ENCODE measurements at regions not wholly inside any gene's neighbourhood (a gene's known extent, or its start where the extent isn't known, plus 50 kb on each side); places are given as distances from the start of the nearest gene placed in this dataset.

- no peak for TF ChIP-seq CTCF (IDR thresholded peaks at IDR 0.05)
- Histone ChIP-seq H3K36me3 (no peaks in the 10 kb centered on the region), H3K27ac (no peak overlapping the region), H3K4me3 (no peak overlapping the region), H3K27me3 (replicated peaks; ENCODE audit: insufficient read depth) (no peaks in the 10 kb centered on the region), H3K9me3 (peaks cover 3% of the 10 kb centered on the region), H3K4me1 (ENCODE audit: control insufficient read depth in 1 of 2, low read depth in 2 of 2) (no peaks in the 10 kb centered on the region)
- DNase-seq (ENCODE audit: low spot score) (no peak), ATAC-seq (ENCODE audit: insufficient number of reproducible peaks, low FRiP score, low read depth) (no peak)
Measured at GRCh38 chr1:14010476-14010875, 310.5 kb downstream of the PRDM2 start.

- ATAC-seq (ENCODE audit: insufficient number of reproducible peaks, low FRiP score, low read depth) (no peak), DNase-seq (ENCODE audit: low spot score) (no peak)
- H3K9me3 ChIP-seq, result peaks cover 3% of the 10 kb centered on the region
- no peaks in the 10 kb centered on the region for H3K27me3 ChIP-seq (replicated peaks; ENCODE audit: insufficient read depth)
- no peak overlapping the region for H3K4me3 ChIP-seq
- H3K27ac ChIP-seq, result no peak overlapping the region
- TF ChIP-seq CTCF (IDR thresholded peaks at IDR 0.05), result no peak
- no peaks in the 10 kb centered on the region for H3K4me1 ChIP-seq (ENCODE audit: control insufficient read depth in 1 of 2, low read depth in 2 of 2)
- no peaks in the 10 kb centered on the region for H3K36me3 ChIP-seq
Measured at GRCh38 chr1:14011132-14011531, 311.1 kb downstream of the PRDM2 start.

- no peak for ATAC-seq (ENCODE audit: insufficient number of reproducible peaks, low FRiP score, low read depth)
- TF ChIP-seq CTCF (IDR thresholded peaks at IDR 0.05), result no peak
- no peak for DNase-seq (ENCODE audit: low spot score)
Measured at GRCh38 chr1:14011888-14012287, 311.9 kb downstream of the PRDM2 start.

GRCh38 chr1:14014929-14015328, 314.9 kb downstream of the PRDM2 start:
- no peak for DNase-seq (ENCODE audit: low spot score)
- Histone ChIP-seq H3K36me3 (no peaks in the 10 kb centered on the region), H3K27ac (no peak overlapping the region), H3K4me3 (no peak overlapping the region), H3K9me3 (no peaks in the 10 kb centered on the region), H3K27me3 (replicated peaks; ENCODE audit: insufficient read depth) (no peaks in the 10 kb centered on the region), H3K4me1 (ENCODE audit: control insufficient read depth in 1 of 2, low read depth in 2 of 2) (no peaks in the 10 kb centered on the region)
- no peak for TF ChIP-seq CTCF (IDR thresholded peaks at IDR 0.05)
- no peak for ATAC-seq (ENCODE audit: insufficient number of reproducible peaks, low FRiP score, low read depth)

More at GRCh38 chr1:14011888-14012287, 311.9 kb downstream of the PRDM2 start:
- Histone ChIP-seq H3K4me3 (no peak overlapping the region), H3K9me3 (peaks cover 3% of the 10 kb centered on the region), H3K27ac (no peak overlapping the region), H3K27me3 (replicated peaks; ENCODE audit: insufficient read depth) (no peaks in the 10 kb centered on the region), H3K36me3 (no peaks in the 10 kb centered on the region), H3K4me1 (ENCODE audit: control insufficient read depth in 1 of 2, low read depth in 2 of 2) (no peaks in the 10 kb centered on the region)

- no peak for ATAC-seq (ENCODE audit: insufficient number of reproducible peaks, low FRiP score, low read depth)
- Histone ChIP-seq H3K9me3 (no peaks in the 10 kb centered on the region), H3K27ac (no peak overlapping the region), H3K4me1 (ENCODE audit: control insufficient read depth in 1 of 2, low read depth in 2 of 2) (no peaks in the 10 kb centered on the region), H3K36me3 (no peaks in the 10 kb centered on the region), H3K4me3 (no peak overlapping the region), H3K27me3 (replicated peaks; ENCODE audit: insufficient read depth) (no peaks in the 10 kb centered on the region)
- DNase-seq (ENCODE audit: low spot score), result no peak
- TF ChIP-seq CTCF (IDR thresholded peaks at IDR 0.05), result no peak
Measured at GRCh38 chr1:14015917-14016316, 315.9 kb downstream of the PRDM2 start.
